Keratinocyte (primary cell): ENCODE measurements at regions not wholly inside any gene's neighbourhood (a gene's known extent, or its start where the extent isn't known, plus 50 kb on each side); places are given as distances from the start of the nearest gene placed in this dataset.

ENCODE experiments used
- DNase-seq: peaks from one replicate; pipeline ENCODE4 v3.0.0-alpha.2; 2011; ENCODE audit warnings: low read depth, missing footprints, low spot score
- FAIRE-seq: peaks from 2 replicates; lab custom pipeline; 2011; peaks lifted over from hg19 to GRCh38; lab: Jason Lieb, UNC
- H2AFZ ChIP-seq: 2 replicates; pipeline ENCODE4 v1.6.0; 2012; ENCODE audit warnings: low read length, control low read depth, inconsistent platforms; ENCODE audit not compliant: control insufficient read depth
- H3K27ac ChIP-seq: 2 replicates; pipeline ENCODE4 v1.5.1; 2011; ENCODE audit warnings: low read length; ENCODE audit not compliant: control insufficient read depth, insufficient read depth
- H3K27me3 ChIP-seq: 3 replicates; pipeline ENCODE4 v1.6.0; 2011; ENCODE audit warnings: low read length; ENCODE audit not compliant: control insufficient read depth, insufficient read depth; ENCODE audit errors: extremely low read depth
- H3K36me3 ChIP-seq, 2 experiments: 2 replicates in 1 of 2; 3 replicates in 1 of 2; pipeline ENCODE4 v1.5.1; 2011; ENCODE audit warnings: low read length in 2 of 2, mild to moderate bottlenecking in 1 of 2; ENCODE audit not compliant: control insufficient read depth in 2 of 2, insufficient read depth in 2 of 2; ENCODE audit errors: extremely low read depth in 1 of 2
- H3K4me1 ChIP-seq: 3 replicates; pipeline ENCODE4 v1.5.1; 2011; ENCODE audit warnings: low read length; ENCODE audit not compliant: control insufficient read depth, insufficient read depth; ENCODE audit errors: extremely low read depth
- H3K4me2 ChIP-seq: 3 replicates; pipeline ENCODE4 v1.6.0; 2011; ENCODE audit warnings: low read depth, low read length; ENCODE audit not compliant: control insufficient read depth, insufficient read depth; ENCODE audit errors: extremely low read depth
- H3K4me3 ChIP-seq, 3 experiments: fragments of 200-600 bp in 1 of 3; sonication (generic) in 1 of 3; 2 replicates in 2 of 3; 3 replicates in 1 of 3; pipeline ENCODE4 v1.5.1; 2011 to 2016; ENCODE audit warnings: low read length in 3 of 3, mild to moderate bottlenecking in 3 of 3, control low read depth in 2 of 3, inconsistent platforms in 1 of 3, low read depth in 1 of 3, mixed read lengths in 1 of 3, mixed run types in 1 of 3, moderate library complexity in 1 of 3; ENCODE audit not compliant: control insufficient read depth in 2 of 3, insufficient read depth in 2 of 3; ENCODE audit errors: extremely low read depth in 1 of 3
- H3K79me2 ChIP-seq: 2 replicates; pipeline ENCODE4 v1.6.0; 2012; ENCODE audit warnings: low read length; ENCODE audit not compliant: control insufficient read depth, insufficient read depth
- H3K9ac ChIP-seq: 3 replicates; pipeline ENCODE4 v1.6.0; 2011; ENCODE audit warnings: low read length; ENCODE audit not compliant: control insufficient read depth, insufficient read depth; ENCODE audit errors: extremely low read depth
- H3K9me1 ChIP-seq: 3 replicates; pipeline ENCODE4 v1.6.0; 2011; ENCODE audit warnings: low read length; ENCODE audit not compliant: control insufficient read depth, insufficient read depth; ENCODE audit errors: extremely low read depth
- H3K9me3 ChIP-seq: 2 replicates; pipeline ENCODE4 v1.5.1; 2012; ENCODE audit warnings: low read depth, low read length; ENCODE audit not compliant: control insufficient read depth
- H4K20me1 ChIP-seq: 3 replicates; pipeline ENCODE4 v1.6.0; 2011; ENCODE audit warnings: low read length; ENCODE audit not compliant: control insufficient read depth, insufficient read depth; ENCODE audit errors: extremely low read depth
- EZH2 ChIP-seq: IDR thresholded peaks from one replicate; pipeline ENCODE4 v1.6.1; 2012; ENCODE audit warnings: inconsistent platforms, mild to moderate bottlenecking, low read length, moderate library complexity
- dilution Hi-C: fragments of 300-500 bp; cut with MboI; formaldehyde crosslinking; loops from one replicate; pipeline ENCODE4 v1.7.0; 2020; ENCODE audit warnings: low sequenced_read_pairs; ENCODE audit not compliant: extremely low pct_ligation_motif_present
- TF ChIP-seq, protein P1 (sequence below), 3 experiments: IDR thresholded peaks in 1 of 3; conservative IDR thresholded peaks in 1 of 3; optimal IDR thresholded peaks in 1 of 3; 2 replicates in 2 of 3; 3 replicates in 1 of 3; pipeline versions ENCODE3 to v1.5.1; 2011; ENCODE audit warnings: low read length in 3 of 3, mild to moderate bottlenecking in 3 of 3, moderate library complexity in 2 of 3, control low read depth in 1 of 3, inconsistent platforms in 1 of 3; ENCODE audit not compliant: insufficient read depth in 2 of 3; ENCODE audit errors: extremely low read depth in 1 of 3

DNA sequence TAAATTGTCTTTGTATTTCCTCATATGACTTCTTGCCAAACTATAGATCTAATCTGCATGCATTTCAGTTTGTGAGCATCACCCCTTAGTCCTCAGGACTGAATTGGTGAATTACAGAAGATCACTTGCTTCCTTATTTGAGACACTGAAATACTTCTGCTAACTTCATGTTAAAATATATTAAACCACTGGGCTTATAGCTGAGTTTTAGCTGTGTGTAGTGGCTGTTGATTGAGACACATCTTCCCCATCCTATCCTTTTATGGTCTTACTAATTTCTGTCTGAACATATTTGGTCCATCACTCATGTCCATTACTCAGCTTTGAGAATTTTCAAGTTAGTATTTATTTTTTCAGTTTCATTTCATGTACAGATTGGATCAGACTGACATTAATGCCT, 295.9 kb downstream of the PSAT1 start:
- TF ChIP-seq, protein P1, sequence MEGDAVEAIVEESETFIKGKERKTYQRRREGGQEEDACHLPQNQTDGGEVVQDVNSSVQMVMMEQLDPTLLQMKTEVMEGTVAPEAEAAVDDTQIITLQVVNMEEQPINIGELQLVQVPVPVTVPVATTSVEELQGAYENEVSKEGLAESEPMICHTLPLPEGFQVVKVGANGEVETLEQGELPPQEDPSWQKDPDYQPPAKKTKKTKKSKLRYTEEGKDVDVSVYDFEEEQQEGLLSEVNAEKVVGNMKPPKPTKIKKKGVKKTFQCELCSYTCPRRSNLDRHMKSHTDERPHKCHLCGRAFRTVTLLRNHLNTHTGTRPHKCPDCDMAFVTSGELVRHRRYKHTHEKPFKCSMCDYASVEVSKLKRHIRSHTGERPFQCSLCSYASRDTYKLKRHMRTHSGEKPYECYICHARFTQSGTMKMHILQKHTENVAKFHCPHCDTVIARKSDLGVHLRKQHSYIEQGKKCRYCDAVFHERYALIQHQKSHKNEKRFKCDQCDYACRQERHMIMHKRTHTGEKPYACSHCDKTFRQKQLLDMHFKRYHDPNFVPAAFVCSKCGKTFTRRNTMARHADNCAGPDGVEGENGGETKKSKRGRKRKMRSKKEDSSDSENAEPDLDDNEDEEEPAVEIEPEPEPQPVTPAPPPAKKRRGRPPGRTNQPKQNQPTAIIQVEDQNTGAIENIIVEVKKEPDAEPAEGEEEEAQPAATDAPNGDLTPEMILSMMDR (optimal IDR thresholded peaks at IDR 0.05 in 1 of 3, IDR thresholded peaks at IDR 0.05 in 1 of 3, conservative IDR thresholded peaks at IDR 0.05 in 1 of 3; ENCODE audit: extremely low read depth in 1 of 3, insufficient read depth in 2 of 3, low read length in 3 of 3): no peak
- TF ChIP-seq EZH2: no peak
- dilution Hi-C loops: no loop called here
- Histone ChIP-seq H3K9me3 (no peaks in the 10 kb centered on the region), H3K4me3 (no peak overlapping the region), H3K79me2 (no peaks in the 10 kb centered on the region), H2AFZ (no peak overlapping the region), H4K20me1 (no peaks in the 10 kb centered on the region), H3K9me1 (no peaks in the 10 kb centered on the region), H3K4me2 (no peak overlapping the region), H3K27ac (no peak overlapping the region), H3K4me1 (no peaks in the 10 kb centered on the region), H3K27me3 (no peaks in the 10 kb centered on the region), H3K9ac (no peak overlapping the region), H3K36me3 (no peaks in the 10 kb centered on the region)
- no peak for DNase-seq
- no peak for FAIRE-seq

DNA sequence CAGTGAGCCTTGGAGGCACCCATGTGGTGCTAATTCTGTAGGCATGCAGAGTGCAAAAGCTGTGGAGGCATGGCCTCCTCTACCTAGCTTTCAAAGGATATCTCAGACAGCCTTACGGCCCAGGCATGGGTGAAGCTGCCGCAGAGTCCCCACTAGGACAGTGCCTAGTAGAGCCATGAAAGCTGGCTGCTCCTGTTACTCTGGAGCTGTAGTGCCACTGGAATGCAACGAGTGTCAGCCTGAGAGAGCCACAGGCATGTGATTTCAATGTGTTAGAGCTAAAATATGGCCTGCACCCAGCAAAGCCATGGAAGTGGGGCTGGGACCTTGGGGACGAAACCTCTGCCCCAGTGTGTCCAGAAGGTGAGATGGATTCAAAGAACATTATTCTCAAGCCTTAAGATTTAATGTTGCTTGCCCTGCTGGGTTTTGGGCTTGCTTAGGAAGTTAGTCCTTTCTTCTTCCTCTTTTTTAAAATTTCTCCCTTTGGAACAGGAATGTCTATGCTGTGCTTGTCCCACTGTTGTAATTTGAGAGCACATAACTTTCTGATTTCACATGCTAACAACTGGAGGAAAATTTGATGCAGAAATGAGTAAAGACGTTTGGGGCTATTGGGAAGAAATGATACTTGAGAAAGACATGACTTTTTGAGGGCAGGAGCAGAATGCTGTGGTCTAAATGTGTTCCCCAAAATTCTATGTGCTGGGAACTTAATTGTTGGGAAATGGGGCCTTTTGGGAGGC, 298.4 kb downstream of the PSAT1 start:
- Histone ChIP-seq H3K27me3 (no peaks in the 10 kb centered on the region), H3K27ac (no peak overlapping the region), H3K9ac (no peak overlapping the region), H3K4me3 (no peak overlapping the region), H3K36me3 (no peaks in the 10 kb centered on the region), H3K4me1 (no peaks in the 10 kb centered on the region), H3K79me2 (no peaks in the 10 kb centered on the region), H2AFZ (no peak overlapping the region), H3K9me1 (no peaks in the 10 kb centered on the region), H3K4me2 (no peak overlapping the region), H3K9me3 (no peaks in the 10 kb centered on the region), H4K20me1 (no peaks in the 10 kb centered on the region)
- TF ChIP-seq EZH2: no peak
- TF ChIP-seq, protein P1 (optimal IDR thresholded peaks at IDR 0.05 in 1 of 3, IDR thresholded peaks at IDR 0.05 in 1 of 3, conservative IDR thresholded peaks at IDR 0.05 in 1 of 3; ENCODE audit: extremely low read depth in 1 of 3, insufficient read depth in 2 of 3, low read length in 3 of 3): no peak
- dilution Hi-C loops: no loop called here
- no peak for DNase-seq
- no peak for FAIRE-seq
